Mucosa of descending colon (tissue), 3 donors: ENCODE measurements at regions not wholly inside any gene's neighbourhood (a gene's known extent, or its start where the extent isn't known, plus 50 kb on each side); places are given as distances from the start of the nearest gene placed in this dataset.

Experiments
- ATAC-seq: fragments of 200-7000 bp; cut with Tn5 transposase; one replicate; pipeline ENCODE4 v1.9.1; 2020; ENCODE audit warnings: mild to moderate bottlenecking, moderate library complexity
- DNase-seq, 3 donors: peaks; one replicate each; pipeline ENCODE4 v3.0.0-alpha.2; 2020
- H3K36me3 ChIP-seq: fragments of 200-600 bp; one replicate; pipeline ENCODE4 v1.8.0; 2021; ENCODE audit warnings: low read depth, mild to moderate bottlenecking
- H3K4me1 ChIP-seq: fragments of 200-600 bp; one replicate; pipeline ENCODE4 v1.8.0; 2021; ENCODE audit warnings: low read depth, mild to moderate bottlenecking
- H3K4me3 ChIP-seq: fragments of 200-600 bp; one replicate; pipeline ENCODE4 v1.8.0; 2021; ENCODE audit warnings: mild to moderate bottlenecking
- H3K9me3 ChIP-seq: fragments of 200-600 bp; one replicate; pipeline ENCODE4 v1.8.0; 2021; ENCODE audit warnings: mild to moderate bottlenecking
- intact Hi-C, 2 donors: fragments of 100-400 bp; cut with DNase I in 1 of 2; cut with micrococcal nuclease in 1 of 2; formaldehyde crosslinking; loops; one replicate each; pipeline versions ENCODE4 v1.11.0 to v1.11.1; 2022; cut with DNase I, micrococcal nuclease
- TF ChIP-seq, protein P1 (sequence below): fragments of 200-600 bp; IDR thresholded peaks from one replicate; pipeline ENCODE4 v1.8.0; 2022; ENCODE audit warnings: antibody characterized with exemption, mild to moderate bottlenecking
- donor health status: DM: no; HTN: no; CAD: no; lungs with moderate emphysema.
- donor health status: DM: no; HTN: no; CAD: no.
- donor health status: DM: no; HTN: yes; CAD: no.

DNA sequence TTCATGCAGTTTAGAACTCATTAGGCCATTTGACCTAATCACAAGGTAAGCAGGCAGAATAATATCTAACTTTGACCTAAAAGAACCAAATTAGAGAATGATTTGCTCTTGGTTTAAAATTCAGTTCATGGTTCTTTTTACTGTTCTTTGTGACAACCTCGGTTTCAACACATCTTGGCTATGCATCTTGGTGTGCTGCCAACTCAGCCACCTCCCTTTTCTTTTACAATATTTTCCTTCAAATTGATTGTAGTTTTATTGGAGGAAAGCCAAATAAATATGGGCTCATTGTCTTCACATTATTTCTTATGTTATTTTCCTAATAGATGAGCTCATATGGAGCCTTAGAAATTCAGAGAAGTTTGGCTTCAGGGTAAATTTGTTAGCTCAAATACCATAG lies 338.3 kb downstream of the SIPA1L2 start:
- DNase-seq = peak in 2 of 3 donors; percentile 38 to 76
- intact Hi-C loops = no loop called here
- Histone ChIP-seq H3K4me1 (peaks cover 9% of the 10 kb centered on the region), H3K36me3 (no peaks in the 10 kb centered on the region), H3K9me3 (no peaks in the 10 kb centered on the region), H3K4me3 (no peak overlapping the region)
- TF ChIP-seq, protein P1, sequence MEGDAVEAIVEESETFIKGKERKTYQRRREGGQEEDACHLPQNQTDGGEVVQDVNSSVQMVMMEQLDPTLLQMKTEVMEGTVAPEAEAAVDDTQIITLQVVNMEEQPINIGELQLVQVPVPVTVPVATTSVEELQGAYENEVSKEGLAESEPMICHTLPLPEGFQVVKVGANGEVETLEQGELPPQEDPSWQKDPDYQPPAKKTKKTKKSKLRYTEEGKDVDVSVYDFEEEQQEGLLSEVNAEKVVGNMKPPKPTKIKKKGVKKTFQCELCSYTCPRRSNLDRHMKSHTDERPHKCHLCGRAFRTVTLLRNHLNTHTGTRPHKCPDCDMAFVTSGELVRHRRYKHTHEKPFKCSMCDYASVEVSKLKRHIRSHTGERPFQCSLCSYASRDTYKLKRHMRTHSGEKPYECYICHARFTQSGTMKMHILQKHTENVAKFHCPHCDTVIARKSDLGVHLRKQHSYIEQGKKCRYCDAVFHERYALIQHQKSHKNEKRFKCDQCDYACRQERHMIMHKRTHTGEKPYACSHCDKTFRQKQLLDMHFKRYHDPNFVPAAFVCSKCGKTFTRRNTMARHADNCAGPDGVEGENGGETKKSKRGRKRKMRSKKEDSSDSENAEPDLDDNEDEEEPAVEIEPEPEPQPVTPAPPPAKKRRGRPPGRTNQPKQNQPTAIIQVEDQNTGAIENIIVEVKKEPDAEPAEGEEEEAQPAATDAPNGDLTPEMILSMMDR = no peak
- ATAC-seq = peak; percentile 67

DNA sequence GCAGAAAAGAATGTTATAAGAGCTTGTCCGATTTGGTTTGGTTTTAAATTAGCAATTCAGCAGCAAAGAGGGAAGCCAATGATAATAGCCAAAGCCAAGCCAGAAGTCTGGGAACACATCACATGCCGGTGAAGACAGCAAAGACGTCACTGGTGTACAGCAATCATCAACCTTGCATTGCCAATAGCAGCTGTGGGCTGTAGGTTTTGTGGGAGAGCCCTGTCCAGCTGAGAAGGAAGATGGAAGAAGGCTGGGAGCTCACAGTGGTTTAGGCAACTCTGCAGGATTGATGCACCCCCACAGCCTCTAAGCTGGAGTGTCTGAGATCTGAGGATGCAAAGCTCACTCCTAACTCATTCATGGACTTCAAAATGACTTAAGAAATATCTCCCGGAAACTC lies 338.7 kb downstream of the SIPA1L2 start:
- DNase-seq (peak in 1 of 3 donors; percentile 15), ATAC-seq (peak; percentile 72)
- no peak overlapping the region for H3K4me3 ChIP-seq

DNA sequence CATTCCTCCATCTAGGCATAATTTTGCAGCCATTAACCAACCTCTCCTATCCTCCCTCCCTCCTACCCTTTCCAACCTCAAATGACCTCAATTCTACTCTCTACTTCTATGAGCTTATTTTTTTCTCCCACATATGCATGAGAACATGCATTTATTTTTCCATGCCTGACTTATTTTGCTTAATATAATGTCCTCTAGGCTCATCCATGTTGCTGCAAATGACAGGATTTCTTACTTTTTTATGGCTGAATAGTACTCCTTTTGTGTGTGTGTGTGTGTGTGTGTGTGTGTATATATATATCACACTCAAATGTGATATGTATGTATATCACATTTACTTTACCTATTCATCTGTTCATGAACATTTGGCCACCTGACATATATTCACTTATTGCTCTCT lies 339.4 kb downstream of the SIPA1L2 start:
- Histone ChIP-seq H3K36me3 (no peaks in the 10 kb centered on the region), H3K4me1 (peaks cover 9% of the 10 kb centered on the region), H3K9me3 (no peaks in the 10 kb centered on the region), H3K4me3 (no peak overlapping the region)
- ATAC-seq = no peak
- TF ChIP-seq, protein P1 = no peak
- intact Hi-C loops = no loop called here
- no peak for DNase-seq

More for the DNA sequence above, 338.7 kb downstream of the SIPA1L2 start:
- H3K36me3 ChIP-seq = no peaks in the 10 kb centered on the region
- TF ChIP-seq, protein P1 = no peak
- intact Hi-C loops = no loop called here
- H3K9me3 ChIP-seq = no peaks in the 10 kb centered on the region
- peaks cover 9% of the 10 kb centered on the region for H3K4me1 ChIP-seq

DNA sequence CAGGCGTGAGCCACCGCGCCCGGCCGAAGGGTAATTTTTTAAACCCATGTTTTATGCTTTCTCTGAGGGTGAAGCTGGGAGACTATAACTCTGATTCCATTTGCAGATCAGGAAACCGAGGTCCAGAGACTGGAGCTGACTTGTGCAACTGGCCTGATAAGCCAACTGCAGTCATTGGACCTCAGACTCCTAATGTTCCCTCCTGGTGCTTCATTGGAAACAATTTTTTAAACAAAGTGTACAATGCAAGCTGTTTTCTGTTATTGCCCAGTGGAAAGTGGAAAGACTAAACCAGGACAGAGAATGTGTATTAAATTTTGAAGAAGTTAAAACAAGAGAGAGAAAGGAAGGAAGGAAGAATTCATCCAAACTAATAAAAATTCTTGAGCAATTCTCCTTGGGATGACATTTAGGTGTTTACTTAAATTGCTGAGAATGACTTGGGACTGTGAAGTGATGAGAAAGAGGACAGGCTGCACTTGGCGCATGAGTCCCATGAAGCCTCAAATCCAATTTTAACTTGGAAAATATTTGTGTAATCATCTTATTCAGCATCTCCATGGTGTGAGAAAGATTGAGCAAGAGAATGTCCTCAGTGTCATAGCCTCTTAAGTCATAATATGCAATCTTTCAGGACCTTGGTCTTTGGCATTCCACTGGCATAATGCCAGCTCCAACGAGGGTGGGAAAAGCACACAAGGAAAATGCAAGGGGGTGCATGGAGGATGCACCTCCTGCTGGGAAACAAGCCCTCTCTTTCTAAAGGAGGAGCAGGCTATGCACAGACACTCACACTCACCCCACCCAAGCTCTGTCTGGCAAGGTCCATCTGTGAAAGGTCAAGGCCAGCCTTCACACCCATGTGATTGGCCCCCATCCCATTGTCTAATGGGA lies 342.0 kb downstream of the SIPA1L2 start:
- H3K36me3 ChIP-seq = no peaks in the 10 kb centered on the region
- H3K9me3 ChIP-seq = no peaks in the 10 kb centered on the region
- peaks cover 9% of the 10 kb centered on the region for H3K4me1 ChIP-seq
- ATAC-seq = peak; percentile 35
- DNase-seq = peak in 1 of 3 donors; percentile 17
- TF ChIP-seq, protein P1 = no peak
- no peak overlapping the region for H3K4me3 ChIP-seq
- intact Hi-C loops = no loop called here

DNA sequence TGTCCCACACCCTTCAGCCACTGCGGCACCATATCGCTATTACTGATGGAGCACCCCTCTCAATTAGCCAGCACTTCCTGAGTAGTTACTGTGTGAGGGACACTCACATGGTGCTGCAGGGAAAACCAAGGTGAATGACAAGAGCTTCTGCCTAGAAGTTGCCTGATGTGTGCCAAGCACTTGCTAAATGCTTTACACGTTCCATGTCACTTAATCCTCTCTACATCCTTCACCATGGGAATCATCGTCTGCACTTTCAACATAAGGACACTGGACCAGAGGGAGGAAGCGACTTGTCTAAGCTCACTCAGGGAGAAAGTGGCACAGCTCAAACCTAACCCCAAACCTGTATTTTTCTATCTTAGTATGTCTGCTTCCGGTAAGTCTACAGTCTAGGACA lies 344.8 kb downstream of the SIPA1L2 start:
- TF ChIP-seq, protein P1 = no peak
- ATAC-seq (no peak), DNase-seq (no peak)
- intact Hi-C loops = no loop called here
- no peak overlapping the region for H3K4me3 ChIP-seq
- no peaks in the 10 kb centered on the region for H3K9me3 ChIP-seq
- no peaks in the 10 kb centered on the region for H3K36me3 ChIP-seq
- H3K4me1 ChIP-seq = peaks cover 4% of the 10 kb centered on the region
